ENCODE measurements at regions not wholly inside any gene's neighbourhood (a gene's known extent, or its start where the extent isn't known, plus 50 kb on each side); places are given as distances from the start of the nearest gene placed in this dataset.
A peak's percentile ranks its signal among the peaks of the same experiment; 100 is the strongest.
"Not testable (repeated sequence)": the region's sequence is repeated elsewhere in the genome, so short reads cannot be mapped to it uniquely, and the experiment has no call there.

- DNase-seq = no peak
Measured at GRCh38 chr4:64807821-64808220, 398.6 kb upstream of the TECRL start.

- peak; percentile 57 for DNase-seq
Measured at GRCh38 chr4:64799751-64800150, 390.5 kb upstream of the TECRL start.

GRCh38 chr4:64798828-64799227 lies 389.6 kb upstream of the TECRL start:
- DNase-seq = not testable (repeated sequence)

- DNase-seq = no peak
Measured at GRCh38 chr4:64796581-64796980, 387.3 kb upstream of the TECRL start.

- DNase-seq = peak; percentile 81
Measured at GRCh38 chr4:64784125-64784524, 374.9 kb upstream of the TECRL start.

GRCh38 chr4:64781737-64782326 lies 372.6 kb upstream of the TECRL start:
- DNase-seq = no peak

- DNase-seq = peak; percentile 63
Measured at GRCh38 chr4:64780664-64781063, 371.4 kb upstream of the TECRL start.

GRCh38 chr4:64777286-64777685 lies 368.0 kb upstream of the TECRL start:
- DNase-seq = no peak

GRCh38 chr4:64776820-64777219 lies 367.6 kb upstream of the TECRL start:
- no peak for DNase-seq

- DNase-seq = no peak
Measured at GRCh38 chr4:64774626-64775025, 365.4 kb upstream of the TECRL start.

- no peak for DNase-seq
Measured at GRCh38 chr4:64771149-64771548, 361.9 kb upstream of the TECRL start.

GRCh38 chr4:64767547-64767946 lies 358.3 kb upstream of the TECRL start:
- DNase-seq = no peak

GRCh38 chr4:64766565-64766964 lies 357.3 kb upstream of the TECRL start:
- no peak for DNase-seq

GRCh38 chr4:64756016-64756415 lies 346.8 kb upstream of the TECRL start:
- no peak for DNase-seq

- no peak for DNase-seq
Measured at GRCh38 chr4:64747919-64748715, 338.9 kb upstream of the TECRL start.

- DNase-seq = no peak
Measured at GRCh38 chr4:64738240-64738639, 329.0 kb upstream of the TECRL start.

GRCh38 chr4:64737854-64738138 lies 328.5 kb upstream of the TECRL start:
- not testable (repeated sequence) for DNase-seq

- DNase-seq = no peak
Measured at GRCh38 chr4:64737026-64737853, 328.0 kb upstream of the TECRL start.

- DNase-seq = no peak
Measured at GRCh38 chr4:64729561-64729960, 320.3 kb upstream of the TECRL start.

- DNase-seq = no peak
Measured at GRCh38 chr4:64727960-64728359, 318.7 kb upstream of the TECRL start.

GRCh38 chr4:64727391-64727790 lies 318.1 kb upstream of the TECRL start:
- DNase-seq = not testable (repeated sequence)

- no peak for DNase-seq
Measured at GRCh38 chr4:64724689-64725088, 315.4 kb upstream of the TECRL start.

GRCh38 chr4:64721106-64721505 lies 311.9 kb upstream of the TECRL start:
- no peak for DNase-seq

GRCh38 chr4:64718091-64718490 lies 308.8 kb upstream of the TECRL start:
- peak; percentile 22 for DNase-seq

Data from DMS153 (cell line).